ENCODE measurements at regions not wholly inside any gene's neighbourhood (a gene's known extent, or its start where the extent isn't known, plus 50 kb on each side); places are given as distances from the start of the nearest gene placed in this dataset.

DNA sequence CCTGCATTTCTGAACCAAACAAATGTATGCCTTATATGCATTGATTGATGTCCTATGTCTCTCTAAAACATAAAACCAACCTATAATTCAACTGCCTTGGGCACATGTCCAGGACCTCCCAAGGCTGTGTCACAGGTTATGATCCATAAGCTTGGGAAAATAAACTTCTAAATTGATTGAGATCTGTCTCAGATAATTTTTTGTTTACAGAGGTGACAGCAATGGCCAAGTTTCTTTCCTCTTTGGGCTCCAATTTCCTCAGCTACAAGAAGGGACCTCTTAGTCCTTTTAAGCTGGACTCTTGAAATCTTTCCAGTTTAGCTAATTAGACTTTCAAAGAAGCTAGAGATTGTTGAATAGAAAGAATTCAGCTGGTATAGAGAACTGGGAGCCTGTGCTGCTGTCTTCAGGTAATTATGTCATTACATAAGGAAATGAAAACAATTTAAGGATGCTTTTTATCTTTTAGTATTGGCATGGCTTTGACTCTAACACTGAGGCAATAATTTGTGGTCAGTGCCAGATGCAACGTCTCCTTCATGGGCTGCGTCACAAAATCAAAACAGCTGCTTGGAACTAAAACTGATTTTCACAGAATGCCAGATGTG lies 412.1 kb upstream of the TRIB2 start:
- H3K4me1 ChIP-seq = peaks cover 10% of the 10 kb centered on the region

DNA sequence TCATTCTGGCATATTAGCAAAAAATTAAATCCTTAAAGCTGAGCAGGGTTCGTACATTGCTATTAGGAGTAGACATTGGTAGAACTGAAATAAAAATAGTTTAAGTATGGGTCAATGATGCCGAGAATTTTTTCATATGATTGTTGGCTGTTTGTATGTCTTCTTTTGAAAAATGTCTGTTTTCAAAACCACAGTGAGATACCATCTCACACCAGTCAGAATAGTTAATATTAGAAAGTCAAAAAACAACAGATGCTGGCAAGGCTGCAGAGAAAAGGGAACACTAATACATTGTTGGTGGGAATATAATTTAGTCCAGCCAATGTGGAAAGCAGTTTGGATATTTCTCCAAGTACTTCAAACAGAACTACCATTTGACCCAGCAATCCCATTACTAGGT lies 410.8 kb upstream of the TRIB2 start:
- Histone ChIP-seq H3K4me1 (no peaks in the 10 kb centered on the region), H3K27me3 (ENCODE audit: low read depth) (no peaks in the 10 kb centered on the region), H3K27ac (replicated peaks) (no peak overlapping the region), H3K9me3 (replicated peaks) (no peaks in the 10 kb centered on the region), H3K4me3 (no peak overlapping the region), H3K36me3 (no peaks in the 10 kb centered on the region)
- no peak for TF ChIP-seq CTCF (IDR thresholded peaks at IDR 0.05; ENCODE audit: borderline replicate concordance)
- DNase-seq = no peak
- intact Hi-C loops (cut with micrococcal nuclease) = no loop called here

More for the DNA sequence above, 412.1 kb upstream of the TRIB2 start:
- no peak overlapping the region for H3K27ac ChIP-seq (replicated peaks)
- no peak for DNase-seq
- H3K36me3 ChIP-seq = no peaks in the 10 kb centered on the region
- H3K4me3 ChIP-seq = no peak overlapping the region
- H3K9me3 ChIP-seq (replicated peaks) = no peaks in the 10 kb centered on the region
- TF ChIP-seq CTCF (IDR thresholded peaks at IDR 0.05; ENCODE audit: borderline replicate concordance) = no peak
- no peaks in the 10 kb centered on the region for H3K27me3 ChIP-seq (ENCODE audit: low read depth)
- intact Hi-C loops (cut with micrococcal nuclease) = no loop called here

DNA sequence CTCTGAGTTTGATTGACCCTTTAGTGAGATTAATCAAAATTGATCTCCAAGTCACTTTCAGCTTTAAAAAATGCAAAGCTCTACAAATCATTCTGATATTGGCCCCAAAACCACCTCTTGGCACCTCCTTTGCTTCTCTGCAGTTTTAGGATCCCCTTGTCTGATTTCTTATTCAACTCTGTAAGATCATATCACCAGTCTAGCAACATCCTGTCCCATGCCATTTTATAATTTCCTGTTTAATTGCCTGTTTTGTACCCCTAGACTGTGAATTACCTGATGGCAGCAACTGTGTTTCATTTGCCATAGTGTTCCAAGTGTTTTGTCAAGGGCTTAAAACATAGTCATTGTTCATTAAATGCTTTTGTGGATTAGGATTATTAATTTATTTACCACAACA lies 406.3 kb upstream of the TRIB2 start:
- Histone ChIP-seq H3K9me3 (replicated peaks) (no peaks in the 10 kb centered on the region), H3K4me1 (peaks cover 18% of the 10 kb centered on the region), H3K4me3 (no peak overlapping the region), H3K27ac (replicated peaks) (no peak overlapping the region), H3K27me3 (ENCODE audit: low read depth) (no peaks in the 10 kb centered on the region), H3K36me3 (no peaks in the 10 kb centered on the region)
- intact Hi-C loops (cut with micrococcal nuclease) = no loop called here
- DNase-seq = no peak
- no peak for TF ChIP-seq CTCF (IDR thresholded peaks at IDR 0.05; ENCODE audit: borderline replicate concordance)

GRCh38 chr2:12313445-12314126 lies 403.1 kb upstream of the TRIB2 start:
- DNase-seq = no peak
- Histone ChIP-seq H3K27me3 (ENCODE audit: low read depth) (no peaks in the 10 kb centered on the region), H3K27ac (replicated peaks) (peak overlapping the region; percentile 62), H3K4me1 (peaks cover 18% of the 10 kb centered on the region), H3K4me3 (no peak overlapping the region), H3K36me3 (no peaks in the 10 kb centered on the region), H3K9me3 (replicated peaks) (no peaks in the 10 kb centered on the region)
- TF ChIP-seq CTCF (IDR thresholded peaks at IDR 0.05; ENCODE audit: borderline replicate concordance) = no peak
- intact Hi-C loops (cut with micrococcal nuclease) = no loop called here

DNA sequence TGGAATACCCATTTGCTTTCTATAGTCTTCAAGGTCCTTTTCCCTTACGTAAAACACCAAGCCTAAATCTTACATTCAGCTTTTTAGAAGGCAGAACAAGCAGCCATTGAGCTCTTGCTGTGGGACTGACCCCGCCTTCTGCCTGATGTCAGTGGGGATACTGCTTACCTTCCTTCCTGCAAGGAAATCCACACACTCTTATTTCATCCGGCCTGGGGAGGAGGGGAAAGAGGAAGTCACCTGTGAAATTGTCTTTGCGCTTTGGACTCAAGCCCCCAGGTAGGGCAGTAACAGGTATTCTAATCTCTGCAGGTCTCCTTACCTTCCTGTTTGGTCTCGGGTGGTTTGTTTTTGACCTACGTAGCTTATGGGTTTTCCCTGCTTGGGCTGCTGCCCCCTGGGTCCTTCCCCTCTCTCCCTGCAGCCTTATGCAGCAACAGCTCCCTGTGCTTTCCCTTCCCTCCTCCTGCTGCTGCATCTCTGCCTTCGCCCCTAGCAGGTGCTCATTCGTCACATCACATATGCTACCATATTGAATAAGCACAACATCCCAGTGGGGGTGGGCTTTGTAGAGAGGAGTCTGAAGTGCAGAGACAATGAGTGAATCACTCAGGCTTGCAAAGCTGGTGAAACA lies 402.5 kb upstream of the TRIB2 start:
- H3K27ac ChIP-seq (replicated peaks) = peak overlapping the region; percentile 62
- no peak for DNase-seq
- intact Hi-C loops (cut with micrococcal nuclease) = no loop called here
- H3K27me3 ChIP-seq (ENCODE audit: low read depth) = no peaks in the 10 kb centered on the region
- no peak overlapping the region for H3K4me3 ChIP-seq
- H3K9me3 ChIP-seq (replicated peaks) = no peaks in the 10 kb centered on the region
- no peaks in the 10 kb centered on the region for H3K36me3 ChIP-seq
- peaks cover 18% of the 10 kb centered on the region for H3K4me1 ChIP-seq
- TF ChIP-seq CTCF (IDR thresholded peaks at IDR 0.05; ENCODE audit: borderline replicate concordance) = no peak

Data from left ventricle myocardium inferior (tissue), 1 donor.